ENCODE measurements at regions not wholly inside any gene's neighbourhood (a gene's known extent, or its start where the extent isn't known, plus 50 kb on each side); places are given as distances from the start of the nearest gene placed in this dataset.

GRCh38 chr11:106415510-106415909 is 338.0 kb downstream of the AASDHPPT start:
- DNase-seq, result no peak

- DNase-seq, result no peak
These were observed 341.3 kb downstream of the AASDHPPT start for GRCh38 chr11:106418791-106419190.

- no peak for DNase-seq
These were observed 342.7 kb downstream of the AASDHPPT start for GRCh38 chr11:106420048-106420665.

- no peak for DNase-seq
These were observed 343.2 kb downstream of the AASDHPPT start for GRCh38 chr11:106420686-106421085.

GRCh38 chr11:106421676-106422292 is 344.3 kb downstream of the AASDHPPT start:
- DNase-seq, result no peak

GRCh38 chr11:106422583-106422982 is 345.1 kb downstream of the AASDHPPT start:
- no peak for DNase-seq

- DNase-seq, result no peak
These were observed 346.6 kb downstream of the AASDHPPT start for GRCh38 chr11:106424111-106424510.

GRCh38 chr11:106425819-106426218 is 348.4 kb downstream of the AASDHPPT start:
- no peak for DNase-seq

GRCh38 chr11:106426696-106427095 is 349.2 kb downstream of the AASDHPPT start:
- DNase-seq, result no peak

- DNase-seq, result no peak
These were observed 350.3 kb downstream of the AASDHPPT start for GRCh38 chr11:106427736-106428135.

- DNase-seq, result no peak
These were observed 364.6 kb downstream of the AASDHPPT start for GRCh38 chr11:106442032-106442431.

GRCh38 chr11:106446302-106446701 is 368.8 kb downstream of the AASDHPPT start:
- no peak for DNase-seq

GRCh38 chr11:106446955-106447354 is 369.5 kb downstream of the AASDHPPT start:
- no peak for DNase-seq

- DNase-seq, result no peak
These were observed 370.2 kb downstream of the AASDHPPT start for GRCh38 chr11:106447631-106448191.

GRCh38 chr11:106449763-106450162 is 372.3 kb downstream of the AASDHPPT start:
- DNase-seq, result no peak

GRCh38 chr11:106451228-106451922 is 373.9 kb downstream of the AASDHPPT start:
- no peak for DNase-seq

- DNase-seq, result no peak
These were observed 379.2 kb downstream of the AASDHPPT start for GRCh38 chr11:106456647-106457046.

- no peak for DNase-seq
These were observed 380.3 kb downstream of the AASDHPPT start for GRCh38 chr11:106457727-106458126.

GRCh38 chr11:106459135-106459534 is 381.7 kb downstream of the AASDHPPT start:
- DNase-seq, result no peak

GRCh38 chr11:106461148-106461691 is 383.8 kb downstream of the AASDHPPT start:
- no peak for DNase-seq

- DNase-seq, result no peak
These were observed 384.5 kb downstream of the AASDHPPT start for GRCh38 chr11:106461839-106462545.

- no peak for DNase-seq
These were observed 385.7 kb downstream of the AASDHPPT start for GRCh38 chr11:106463154-106463553.

GRCh38 chr11:106463796-106464201 is 386.3 kb downstream of the AASDHPPT start:
- DNase-seq, result no peak
